ENCODE measurements at regions not wholly inside any gene's neighbourhood (a gene's known extent, or its start where the extent isn't known, plus 50 kb on each side); places are given as distances from the start of the nearest gene placed in this dataset.

DNA sequence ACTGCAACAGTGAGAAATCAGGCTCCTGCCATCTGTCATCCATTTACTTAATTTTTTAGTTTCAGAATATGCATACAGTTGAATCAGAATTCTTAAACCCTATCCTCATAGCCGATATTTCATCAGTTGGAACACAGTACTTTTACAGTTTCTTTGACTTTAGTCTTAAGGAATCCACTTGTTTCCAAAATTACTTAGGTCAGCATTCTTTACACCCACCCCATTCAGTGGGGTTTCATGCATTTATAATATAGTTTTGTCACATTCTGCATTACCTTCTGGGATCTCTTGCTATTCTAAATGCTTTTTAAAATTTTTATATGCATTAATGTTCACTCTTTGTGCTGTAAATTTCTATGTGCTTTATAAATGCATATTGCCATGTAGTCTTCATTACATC lies 400.4 kb upstream of the LRRTM4 start:
- no peaks in the 10 kb centered on the region for H3K27me3 Mint-ChIP-seq (ENCODE audit: low read depth in 3 of 3)
- no peaks in the 10 kb centered on the region for H3K79me2 ChIP-seq (ENCODE audit: insufficient read depth, low read length)
- no peak overlapping the region for H3K4me3 Mint-ChIP-seq
- no peaks in the 10 kb centered on the region for H3K9me3 ChIP-seq (replicated peaks in 1 of 2; ENCODE audit: control insufficient read depth in 1 of 2, insufficient read depth in 1 of 2, low read length in 2 of 2)
- intact Hi-C loops (cut with micrococcal nuclease) = no loop called here
- no peaks in the 10 kb centered on the region for H3K36me3 Mint-ChIP-seq
- no peak overlapping the region for H3K27ac Mint-ChIP-seq
- H3K27ac ChIP-seq (ENCODE audit: low read depth in 1 of 2, low read length in 2 of 2) = no peak overlapping the region
- H3K4me1 ChIP-seq (ENCODE audit: control insufficient read depth in 1 of 2, insufficient read depth in 2 of 2, low read length in 2 of 2) = no peaks in the 10 kb centered on the region
- DNase-seq = no peak
- no peak overlapping the region for H3K4me3 ChIP-seq (replicated peaks in 1 of 3; ENCODE audit: low read depth in 2 of 3, low read length in 3 of 3)
- H3K9ac ChIP-seq (ENCODE audit: insufficient read depth, low read length, poor library complexity, severe bottlenecking) = no peak overlapping the region
- no peak for TF ChIP-seq CTCF (IDR thresholded peaks at IDR 0.05)
- no peaks in the 10 kb centered on the region for H3K27me3 ChIP-seq (ENCODE audit: control insufficient read depth in 2 of 2, insufficient read depth in 2 of 2, low read length in 2 of 2)
- no peaks in the 10 kb centered on the region for H3K4me1 Mint-ChIP-seq
- no peak overlapping the region for H2AFZ ChIP-seq (ENCODE audit: insufficient read depth, low read depth, low read length, poor library complexity, severe bottlenecking)
- H3K4me2 ChIP-seq (replicated peaks; ENCODE audit: extremely low read depth, low read length, poor library complexity, severe bottlenecking) = no peak overlapping the region
- no peaks in the 10 kb centered on the region for H4K20me1 ChIP-seq (ENCODE audit: insufficient read depth, low read length)
- peaks cover 0 to 5% (median 0%) of the 10 kb centered on the region in 7 donors for H3K9me3 Mint-ChIP-seq
- WGBS (ENCODE audit: insufficient coverage) = no CpG with 5 or more reads among the region's 1 CpG
- H3K36me3 ChIP-seq (replicated peaks in 1 of 2; ENCODE audit: control insufficient read depth in 1 of 2, insufficient read depth in 2 of 2, low read length in 2 of 2) = no peaks in the 10 kb centered on the region

- no peaks in the 10 kb centered on the region for H3K79me2 ChIP-seq (ENCODE audit: insufficient read depth, low read length)
- no peaks in the 10 kb centered on the region for H3K27me3 Mint-ChIP-seq (ENCODE audit: low read depth in 3 of 3)
- H3K27ac ChIP-seq (ENCODE audit: low read depth in 1 of 2, low read length in 2 of 2) = no peak overlapping the region
- no peaks in the 10 kb centered on the region for H3K27me3 ChIP-seq (ENCODE audit: control insufficient read depth in 2 of 2, insufficient read depth in 2 of 2, low read length in 2 of 2)
- H3K4me3 Mint-ChIP-seq = no peak overlapping the region
- H3K4me3 ChIP-seq (replicated peaks in 1 of 3; ENCODE audit: low read depth in 2 of 3, low read length in 3 of 3) = no peak overlapping the region
- H2AFZ ChIP-seq (ENCODE audit: insufficient read depth, low read depth, low read length, poor library complexity, severe bottlenecking) = no peak overlapping the region
- intact Hi-C loops (cut with micrococcal nuclease) = no loop called here
- no peak for DNase-seq
- no peaks in the 10 kb centered on the region for H4K20me1 ChIP-seq (ENCODE audit: insufficient read depth, low read length)
- no peak for TF ChIP-seq CTCF (IDR thresholded peaks at IDR 0.05)
- no peaks in the 10 kb centered on the region for H3K4me1 Mint-ChIP-seq
- H3K36me3 Mint-ChIP-seq = no peaks in the 10 kb centered on the region
- WGBS (ENCODE audit: insufficient coverage) = 83% methylated on average over 1 of the region's 5 CpGs
- no peaks in the 10 kb centered on the region for H3K36me3 ChIP-seq (replicated peaks in 1 of 2; ENCODE audit: control insufficient read depth in 1 of 2, insufficient read depth in 2 of 2, low read length in 2 of 2)
- H3K9me3 ChIP-seq (replicated peaks in 1 of 2; ENCODE audit: control insufficient read depth in 1 of 2, insufficient read depth in 1 of 2, low read length in 2 of 2) = no peaks in the 10 kb centered on the region
- no peak overlapping the region for H3K9ac ChIP-seq (ENCODE audit: insufficient read depth, low read length, poor library complexity, severe bottlenecking)
- H3K9me3 Mint-ChIP-seq = no peaks in the 10 kb centered on the region
- no peak overlapping the region for H3K4me2 ChIP-seq (replicated peaks; ENCODE audit: extremely low read depth, low read length, poor library complexity, severe bottlenecking)
- no peak overlapping the region for H3K27ac Mint-ChIP-seq
- no peaks in the 10 kb centered on the region for H3K4me1 ChIP-seq (ENCODE audit: control insufficient read depth in 1 of 2, insufficient read depth in 2 of 2, low read length in 2 of 2)
Observed at GRCh38 chr2:77937366-77937765, 415.2 kb upstream of the LRRTM4 start.

All from CD14-positive monocyte (primary cell).